SK-MEL-5 (cell line): ENCODE measurements at regions not wholly inside any gene's neighbourhood (a gene's known extent, or its start where the extent isn't known, plus 50 kb on each side); places are given as distances from the start of the nearest gene placed in this dataset.

Experiments
- DNase-seq: peaks from one replicate; pipeline ENCODE4 v3.0.0-alpha.2; 2016; ENCODE audit warnings: low read depth, low spot score
- in situ Hi-C: cut with HindIII; loops from 2 replicates; pipeline ENCODE4 v1.10.0; 2016; ENCODE audit warnings: low sequenced_read_pairs, high pct_unique_total_duplicates, low pct_unique_long_range_greater_than_20kb

DNA sequence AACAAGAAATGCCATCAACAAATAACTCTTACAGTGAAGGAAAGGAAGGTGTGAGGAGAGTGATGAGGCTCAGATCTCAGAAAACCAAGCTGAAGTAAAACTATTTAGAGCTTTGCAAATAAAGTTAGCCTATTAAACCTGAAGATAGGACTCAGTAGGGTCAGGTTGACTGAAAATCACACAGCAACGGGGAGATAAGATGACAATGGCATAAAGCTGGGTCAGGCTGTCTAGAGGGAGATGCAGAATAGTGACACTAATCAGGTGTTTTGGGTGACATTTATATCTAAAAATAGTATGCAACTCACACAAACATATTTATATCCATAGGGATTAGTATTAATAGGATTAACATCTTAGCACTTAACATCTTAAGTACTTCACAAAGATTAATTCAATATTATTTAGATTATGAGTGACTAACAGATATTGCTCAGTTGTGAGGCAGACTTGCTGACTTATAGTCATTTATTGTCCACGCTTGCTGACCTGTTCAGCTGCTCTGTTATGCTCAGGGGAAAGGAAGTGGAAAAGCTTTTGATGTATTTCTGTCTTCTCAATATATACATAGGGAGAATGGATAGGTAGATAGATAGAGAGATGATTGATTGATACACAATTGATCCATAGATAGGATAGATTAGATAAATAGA lies 130.7 kb upstream of the GUCY1A1 start:
- in situ Hi-C loops, result no loop called here
- no peak for DNase-seq

DNA sequence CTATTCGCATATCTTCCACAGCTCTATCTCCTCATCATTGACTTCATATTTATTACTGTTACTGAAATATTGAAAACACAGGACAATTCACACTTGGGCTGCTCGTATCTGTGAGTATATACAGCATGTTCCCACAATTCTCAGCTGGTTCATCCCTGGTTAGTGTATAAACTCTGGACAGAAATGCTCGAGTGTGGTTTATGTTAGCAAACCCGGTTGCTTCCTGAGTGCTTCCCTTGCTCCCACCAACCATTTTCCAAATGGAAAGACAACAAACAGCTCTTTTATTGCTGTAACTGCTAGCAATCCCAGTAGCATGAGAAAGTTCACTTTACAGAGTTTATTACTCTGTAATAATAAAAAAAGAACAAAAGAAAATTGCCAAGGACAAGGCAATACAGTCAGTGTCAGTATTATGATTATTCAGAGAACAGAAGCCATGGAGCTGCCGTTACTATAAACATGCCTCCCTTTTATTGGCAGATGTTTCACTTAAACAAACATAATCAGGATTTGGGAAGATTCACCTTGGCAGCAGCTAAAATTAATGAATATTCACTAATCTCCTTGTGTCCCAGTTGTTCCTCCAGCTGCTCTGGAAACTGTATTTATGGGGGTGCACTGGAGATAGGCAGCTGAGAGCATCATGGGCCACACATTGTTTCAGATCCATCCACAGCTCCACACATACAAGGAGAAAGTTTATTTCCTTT lies 134.1 kb upstream of the GUCY1A1 start:
- in situ Hi-C loops, result no loop called here
- no peak for DNase-seq

DNA sequence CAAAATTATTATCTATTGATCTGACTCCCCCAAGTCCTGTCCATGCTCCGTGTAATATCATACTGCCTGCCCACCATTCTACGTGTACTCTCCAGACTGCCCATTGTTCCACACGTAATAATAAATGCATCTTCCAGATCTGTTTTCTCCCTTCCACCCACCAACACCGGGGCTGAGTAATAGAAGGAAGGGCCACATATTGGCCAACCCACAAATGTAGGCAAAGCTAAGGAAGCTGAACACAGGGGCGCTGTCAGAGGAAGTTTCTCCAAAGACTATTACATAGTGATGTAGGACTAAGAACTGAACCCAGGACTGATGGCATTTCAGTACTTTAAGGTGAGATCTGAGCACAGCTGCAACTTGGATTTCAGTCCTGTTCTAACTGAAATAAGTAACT lies 135.8 kb upstream of the GUCY1A1 start:
- no peak for DNase-seq
- in situ Hi-C loops, result no loop called here

- no peak for DNase-seq
- in situ Hi-C loops, result no loop called here
Observed at GRCh38 chr4:155530290-155530689, 136.4 kb upstream of the GUCY1A1 start.

DNA sequence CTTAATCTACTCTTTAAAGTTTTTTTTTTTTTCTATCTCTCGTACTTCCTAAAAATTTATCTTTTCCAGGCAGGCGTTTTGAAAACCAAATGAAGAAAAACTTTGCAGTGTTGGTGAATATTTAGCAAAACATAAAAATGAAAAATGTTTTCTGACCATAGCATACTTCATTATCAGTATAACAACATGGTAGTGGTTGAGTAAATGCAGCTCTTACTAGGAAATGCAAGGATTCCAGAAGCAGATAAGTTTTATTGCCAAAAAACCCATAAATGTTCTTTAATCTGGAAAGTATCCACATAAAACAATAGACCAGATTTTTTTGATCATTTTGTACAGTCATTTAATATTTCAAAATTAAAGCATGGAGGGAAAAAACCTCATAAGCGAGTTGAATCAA lies 136.9 kb upstream of the GUCY1A1 start:
- DNase-seq, result no peak
- in situ Hi-C loops, result no loop called here

DNA sequence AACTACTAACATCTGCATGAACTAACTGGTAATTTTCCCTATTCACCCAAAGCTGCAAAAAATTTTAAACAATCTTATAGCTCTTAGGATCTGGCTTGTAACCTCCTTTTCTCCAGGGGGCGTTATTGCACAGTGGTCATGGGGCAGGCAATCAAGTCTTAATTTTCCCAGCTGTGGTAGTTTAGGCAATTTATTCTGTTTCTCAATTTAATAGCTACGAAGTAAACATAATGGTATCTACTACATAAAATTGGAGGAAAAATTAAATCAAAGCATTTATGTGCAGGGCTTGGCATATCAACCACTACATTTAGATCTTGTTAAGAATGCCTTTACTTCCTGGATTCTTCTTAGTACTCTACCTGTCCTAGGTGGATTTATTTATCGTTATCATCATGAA lies 137.4 kb upstream of the GUCY1A1 start:
- peak; percentile 5 for DNase-seq
- in situ Hi-C loops, result no loop called here

DNA sequence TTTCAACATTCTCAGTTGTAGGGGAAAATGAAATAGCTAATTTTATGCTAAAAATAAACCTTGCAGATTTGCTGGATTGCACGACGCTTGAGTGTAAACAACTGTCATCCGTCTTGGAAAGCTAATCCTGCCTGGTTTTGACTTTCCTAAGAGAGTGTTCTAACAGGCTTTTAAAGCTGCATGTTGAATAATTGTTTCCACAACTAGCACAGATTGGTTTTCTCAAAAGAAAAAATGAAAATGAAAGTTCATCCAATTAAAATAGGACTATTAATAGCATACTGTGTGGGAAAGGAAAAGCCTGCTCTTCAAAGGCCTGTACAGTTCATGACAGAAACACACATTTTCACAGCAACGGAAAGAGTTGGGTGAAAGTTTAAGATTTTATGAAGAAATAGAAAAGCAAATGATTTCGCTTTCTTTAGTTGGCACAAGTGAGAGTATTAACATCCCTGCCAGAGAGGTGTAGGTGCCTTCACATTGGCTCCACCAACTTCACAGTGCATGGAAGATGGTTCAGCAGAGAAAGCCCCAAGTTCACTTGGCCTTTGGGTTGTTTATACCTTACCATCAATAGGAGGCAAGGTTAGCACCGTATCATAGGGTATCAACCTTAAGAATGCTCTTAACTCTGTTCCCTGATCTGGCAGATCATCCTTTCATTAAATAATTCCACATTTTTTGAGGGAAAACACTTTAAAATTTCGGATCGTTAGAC lies 140.0 kb upstream of the GUCY1A1 start:
- in situ Hi-C loops, result no loop called here
- DNase-seq, result no peak

DNA sequence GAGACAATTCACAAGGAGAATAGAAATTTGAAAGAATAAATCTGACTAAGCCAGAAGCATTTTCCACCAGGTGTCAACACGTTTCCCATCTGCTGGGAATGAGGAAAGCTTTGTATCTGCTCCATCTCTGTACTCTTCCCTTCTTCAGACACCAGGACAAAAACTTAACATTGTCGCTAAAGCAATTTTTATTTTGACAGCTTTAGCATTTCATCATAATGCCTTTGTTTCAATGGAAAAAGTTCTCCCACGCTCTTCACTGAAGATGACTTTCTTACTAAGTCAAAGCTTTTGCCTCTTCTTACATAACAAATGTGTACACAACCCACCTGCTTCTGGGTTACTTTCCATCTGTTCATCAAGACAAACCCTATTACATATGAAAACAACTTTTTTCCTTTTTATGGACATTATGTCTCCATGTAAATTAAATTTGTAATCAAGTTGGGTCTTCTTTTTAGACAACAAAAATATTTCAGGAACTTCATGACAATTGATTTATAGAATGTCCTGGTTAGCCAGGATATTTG lies 141.7 kb upstream of the GUCY1A1 start:
- in situ Hi-C loops, result no loop called here
- DNase-seq, result no peak

DNA sequence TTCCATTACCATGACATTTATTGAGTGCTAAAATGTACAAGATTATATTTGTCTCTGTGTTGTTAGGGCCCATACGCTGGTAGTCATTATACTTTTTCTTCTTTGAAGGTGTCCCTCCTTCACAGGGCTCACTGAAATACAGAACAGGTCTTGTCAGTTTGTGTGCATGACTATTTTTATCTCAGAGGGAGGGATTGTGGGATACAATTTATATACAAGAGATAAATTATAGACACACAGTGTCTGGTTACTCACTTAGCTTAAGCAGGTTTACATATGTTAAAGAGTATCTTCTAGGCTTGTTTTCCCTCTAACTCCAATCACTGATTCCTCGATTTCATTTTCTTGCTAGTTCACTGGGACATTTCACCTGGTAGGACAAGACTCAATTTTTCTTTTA lies 143.3 kb upstream of the GUCY1A1 start:
- in situ Hi-C loops, result no loop called here
- no peak for DNase-seq

DNA sequence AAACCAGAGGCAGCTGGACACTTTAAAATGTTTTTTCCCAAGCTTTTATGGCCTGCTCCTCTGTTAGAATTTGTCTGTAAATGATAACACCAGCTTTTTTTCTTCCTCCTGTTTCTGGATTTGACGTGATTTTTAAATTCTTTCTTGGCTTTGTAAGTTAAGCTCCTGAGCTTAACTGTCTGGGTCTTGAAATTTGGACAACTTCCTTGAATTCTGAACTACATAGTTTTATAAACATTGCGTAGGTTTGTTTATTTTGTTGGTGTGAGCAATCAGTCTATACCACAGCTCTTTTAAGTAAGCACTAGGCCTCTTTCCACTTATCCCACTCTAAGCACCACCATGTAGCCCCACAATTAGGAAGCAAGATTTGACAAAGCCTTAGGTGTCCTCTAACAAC lies 144.4 kb upstream of the GUCY1A1 start:
- no peak for DNase-seq
- in situ Hi-C loops, result no loop called here

GRCh38 chr4:155521382-155521781 lies 144.6 kb upstream of the MAP9 start:
- in situ Hi-C loops, result no loop called here
- no peak for DNase-seq

DNA sequence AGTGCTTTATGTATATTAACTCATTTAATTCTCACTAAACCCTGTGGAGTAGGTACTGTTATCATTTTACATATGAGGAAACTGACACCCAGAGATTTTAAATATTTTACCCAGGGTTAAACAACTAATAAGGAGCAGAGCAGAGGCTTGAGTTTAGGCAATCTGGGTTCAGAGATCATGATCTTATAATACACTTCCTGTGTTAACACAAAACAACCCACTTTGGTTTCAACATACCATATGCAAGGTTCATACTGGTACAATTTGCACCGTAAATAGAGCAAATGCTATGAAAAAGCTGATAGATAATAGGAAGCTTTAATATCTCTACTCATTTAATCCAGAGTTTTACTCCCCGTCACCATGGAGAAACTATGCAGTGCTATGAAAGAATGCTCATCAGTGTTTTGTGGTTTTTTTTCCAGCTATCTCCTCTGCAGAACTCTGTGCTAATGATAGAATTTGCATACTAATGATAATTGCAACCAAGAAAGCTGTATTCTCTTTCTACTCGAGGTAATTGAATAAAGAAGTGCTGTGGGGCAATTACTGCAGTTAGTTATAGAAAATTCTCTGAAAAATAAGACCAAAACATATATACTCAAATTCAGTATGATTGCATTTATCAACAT lies 138.8 kb upstream of the MAP9 start:
- DNase-seq, result no peak
- in situ Hi-C loops, result no loop called here

- DNase-seq, result no peak
- in situ Hi-C loops, result no loop called here
Observed at GRCh38 chr4:155514628-155515027, 137.9 kb upstream of the MAP9 start.

DNA sequence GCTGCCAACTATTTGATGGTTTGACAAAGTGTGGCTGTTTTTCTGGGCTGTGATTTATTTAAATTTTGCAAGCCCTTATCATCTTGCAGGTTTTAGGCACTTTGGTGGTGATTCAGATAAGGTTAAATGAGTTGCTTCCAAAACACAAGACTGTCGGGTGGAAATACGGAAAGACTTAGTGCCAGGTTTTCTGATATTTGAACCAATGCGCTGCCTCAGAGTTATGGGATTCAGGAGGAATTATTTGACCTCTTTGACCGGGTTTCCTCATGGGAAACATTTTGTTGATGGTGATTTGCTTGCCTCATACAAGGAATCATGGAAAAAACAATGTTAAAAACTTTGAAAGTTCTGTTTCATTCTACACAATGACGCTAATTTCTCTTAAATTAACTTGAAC lies 136.1 kb upstream of the MAP9 start:
- DNase-seq, result no peak
- in situ Hi-C loops, result no loop called here

DNA sequence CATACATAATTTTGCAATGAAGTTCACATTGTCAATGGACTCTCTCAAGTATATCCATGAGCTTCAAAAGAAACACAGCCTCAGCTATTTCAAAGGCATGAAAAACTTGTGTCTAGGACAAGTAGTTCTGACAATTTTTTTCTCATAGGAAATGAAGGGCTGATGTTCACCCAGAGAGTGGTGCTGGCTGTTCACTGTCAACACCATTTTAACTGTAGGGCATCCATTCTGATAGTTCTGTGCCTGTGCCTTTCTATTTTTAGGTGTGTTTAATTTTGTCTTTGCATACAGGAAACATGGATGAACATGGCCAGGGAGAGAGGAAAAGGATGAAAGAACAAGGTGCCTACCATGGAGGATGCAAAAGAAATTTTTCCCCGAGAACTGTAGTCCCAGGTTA lies 135.3 kb upstream of the MAP9 start:
- in situ Hi-C loops, result no loop called here
- DNase-seq, result no peak

GRCh38 chr4:155510771-155511170 lies 134.0 kb upstream of the MAP9 start:
- in situ Hi-C loops, result no loop called here
- no peak for DNase-seq

DNA sequence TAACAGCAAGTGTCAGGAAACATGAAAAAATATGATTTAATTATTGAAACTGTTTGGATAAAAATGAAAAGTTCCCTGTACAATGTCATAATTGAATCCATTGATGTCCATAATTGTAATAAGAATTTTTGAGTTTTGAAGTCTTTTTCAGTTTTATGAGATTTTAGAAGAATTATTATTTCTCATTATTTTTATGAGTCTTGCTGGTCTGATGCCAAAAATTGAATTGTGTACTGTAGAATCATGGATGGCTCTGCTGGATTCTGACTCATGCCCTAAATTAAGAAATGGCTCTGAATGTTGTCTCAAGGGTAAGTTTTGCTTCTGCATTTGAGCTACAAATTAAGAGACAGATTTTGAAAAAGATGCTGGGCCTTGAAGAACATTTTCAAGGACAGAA lies 132.8 kb upstream of the MAP9 start:
- in situ Hi-C loops, result no loop called here
- no peak for DNase-seq

GRCh38 chr4:155506745-155507144 lies 130.0 kb upstream of the MAP9 start:
- in situ Hi-C loops, result no loop called here
- no peak for DNase-seq
